ENCODE measurements at regions not wholly inside any gene's neighbourhood (a gene's known extent, or its start where the extent isn't known, plus 50 kb on each side); places are given as distances from the start of the nearest gene placed in this dataset.
A peak's percentile ranks its signal among the peaks of the same experiment; 100 is the strongest.

- TF ChIP-seq ATF3 (IDR thresholded peaks at IDR 0.05): peak; percentile 67
- TF ChIP-seq ATF3 (CRISPR knock-in tag; conservative IDR thresholded peaks at IDR 0.05): no peak
- no peak for TF ChIP-seq CEBPZ (IDR thresholded peaks at IDR 0.05; ENCODE audit: borderline replicate concordance, low read depth, low read length)
- peak; percentile 33; the same call in 1 of the 2 replicates for TF ChIP-seq CEBPG (CRISPR knock-in tag; IDR thresholded peaks at IDR 0.05)
- peak; percentile 70 to 78 for TF ChIP-seq CEBPG (tag; conservative IDR thresholded peaks at IDR 0.05 in 1 of 2, IDR thresholded peaks at IDR 0.05 in 1 of 2)
- peak; percentile 61 for TF ChIP-seq CEBPB (tag; IDR thresholded peaks at IDR 0.05)
- no peak for TF ChIP-seq HDGF (IDR thresholded peaks at IDR 0.05)
- no peak for TF ChIP-seq RBM25 (IDR thresholded peaks at IDR 0.05; ENCODE audit: low read depth, low read length, severe bottlenecking)
- TF ChIP-seq MEF2D (tag; conservative IDR thresholded peaks at IDR 0.05; ENCODE audit: low read depth): no peak
These were observed 71.1 kb upstream of the EMX2 start (continued) for GRCh38 chr10:117471344-117471874.

Measured in K562 (cell line).